VCaP (cell line): ENCODE measurements at regions not wholly inside any gene's neighbourhood (a gene's known extent, or its start where the extent isn't known, plus 50 kb on each side); places are given as distances from the start of the nearest gene placed in this dataset.

ENCODE experiments used
- H3K27ac ChIP-seq: fragments of 450-650 bp; 2 replicates; pipeline ENCODE4 v1.5.1; 2017
- TF ChIP-seq, protein P1 (sequence below): fragments of 450-650 bp; conservative IDR thresholded peaks from 2 replicates; pipeline ENCODE4 v1.5.1; 2017; ENCODE audit warnings: mild to moderate bottlenecking, moderate library complexity

DNA sequence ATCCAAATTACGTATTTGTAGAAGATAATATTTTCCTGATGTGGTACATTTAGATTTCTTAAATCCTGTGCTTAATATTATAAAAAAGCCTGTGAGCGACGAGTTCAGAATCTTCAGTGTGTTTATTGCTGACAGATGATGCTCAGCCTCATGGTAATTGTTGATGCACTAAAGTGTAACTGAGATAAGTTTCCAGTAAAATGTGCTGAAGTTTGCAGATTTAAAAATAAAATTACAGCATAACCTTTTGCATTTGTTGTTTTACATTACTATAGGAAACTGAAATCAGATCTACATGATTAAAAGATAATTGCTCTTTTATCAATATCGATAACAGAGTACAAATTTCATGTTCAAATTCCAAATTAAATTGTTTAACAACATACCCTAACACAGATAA, 307.6 kb downstream of the FIGN start:
- H3K27ac ChIP-seq, result no peak overlapping the region
- TF ChIP-seq, protein P1, sequence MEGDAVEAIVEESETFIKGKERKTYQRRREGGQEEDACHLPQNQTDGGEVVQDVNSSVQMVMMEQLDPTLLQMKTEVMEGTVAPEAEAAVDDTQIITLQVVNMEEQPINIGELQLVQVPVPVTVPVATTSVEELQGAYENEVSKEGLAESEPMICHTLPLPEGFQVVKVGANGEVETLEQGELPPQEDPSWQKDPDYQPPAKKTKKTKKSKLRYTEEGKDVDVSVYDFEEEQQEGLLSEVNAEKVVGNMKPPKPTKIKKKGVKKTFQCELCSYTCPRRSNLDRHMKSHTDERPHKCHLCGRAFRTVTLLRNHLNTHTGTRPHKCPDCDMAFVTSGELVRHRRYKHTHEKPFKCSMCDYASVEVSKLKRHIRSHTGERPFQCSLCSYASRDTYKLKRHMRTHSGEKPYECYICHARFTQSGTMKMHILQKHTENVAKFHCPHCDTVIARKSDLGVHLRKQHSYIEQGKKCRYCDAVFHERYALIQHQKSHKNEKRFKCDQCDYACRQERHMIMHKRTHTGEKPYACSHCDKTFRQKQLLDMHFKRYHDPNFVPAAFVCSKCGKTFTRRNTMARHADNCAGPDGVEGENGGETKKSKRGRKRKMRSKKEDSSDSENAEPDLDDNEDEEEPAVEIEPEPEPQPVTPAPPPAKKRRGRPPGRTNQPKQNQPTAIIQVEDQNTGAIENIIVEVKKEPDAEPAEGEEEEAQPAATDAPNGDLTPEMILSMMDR, result no peak

DNA sequence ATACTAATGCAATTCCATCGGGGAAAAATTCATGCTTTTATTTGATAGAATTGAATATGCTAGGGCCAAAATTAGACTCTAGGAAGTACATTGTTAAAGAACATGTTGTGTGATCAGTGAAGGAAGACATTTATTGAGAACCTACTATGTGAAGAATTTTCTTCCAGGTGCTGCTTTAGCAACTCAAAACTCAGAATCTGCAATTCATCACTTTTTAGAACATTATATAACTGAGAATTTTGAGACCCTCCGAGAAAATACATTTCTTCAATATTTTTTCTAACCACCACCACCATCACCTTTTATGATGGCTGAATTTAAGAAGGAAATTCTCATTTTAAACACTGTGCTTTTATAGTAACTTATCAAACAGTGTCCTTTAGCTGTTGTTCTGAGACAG, 315.2 kb downstream of the FIGN start:
- TF ChIP-seq, protein P1, result no peak

GRCh38 chr2:163419000-163419830, 316.6 kb downstream of the FIGN start:
- TF ChIP-seq, protein P1, result no peak
- no peak overlapping the region for H3K27ac ChIP-seq

More for the DNA sequence above, 315.2 kb downstream of the FIGN start:
- H3K27ac ChIP-seq, result no peak overlapping the region

GRCh38 chr2:163417596-163418337, 318.0 kb downstream of the FIGN start:
- TF ChIP-seq, protein P1, result no peak
- H3K27ac ChIP-seq, result no peak overlapping the region

DNA sequence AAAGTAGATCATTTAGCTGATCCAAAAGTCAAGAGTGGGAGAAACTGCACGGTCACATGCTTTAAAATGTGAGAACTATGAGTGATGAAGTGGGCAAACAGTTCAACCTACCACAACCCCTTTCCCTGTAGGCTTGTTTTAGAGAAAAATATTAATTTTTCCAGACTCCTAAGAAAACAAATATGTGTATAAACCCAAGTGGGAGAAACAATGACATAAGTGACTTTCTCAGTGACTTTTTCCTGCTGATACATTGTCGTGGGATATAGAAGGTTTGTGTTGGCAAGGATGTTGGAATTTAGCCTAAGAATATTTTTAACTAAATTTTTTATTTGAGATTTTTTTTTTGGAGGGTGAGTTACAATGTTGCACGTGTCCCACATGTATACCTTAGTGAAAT, 321.7 kb downstream of the FIGN start:
- TF ChIP-seq, protein P1, result no peak
- no peak overlapping the region for H3K27ac ChIP-seq

DNA sequence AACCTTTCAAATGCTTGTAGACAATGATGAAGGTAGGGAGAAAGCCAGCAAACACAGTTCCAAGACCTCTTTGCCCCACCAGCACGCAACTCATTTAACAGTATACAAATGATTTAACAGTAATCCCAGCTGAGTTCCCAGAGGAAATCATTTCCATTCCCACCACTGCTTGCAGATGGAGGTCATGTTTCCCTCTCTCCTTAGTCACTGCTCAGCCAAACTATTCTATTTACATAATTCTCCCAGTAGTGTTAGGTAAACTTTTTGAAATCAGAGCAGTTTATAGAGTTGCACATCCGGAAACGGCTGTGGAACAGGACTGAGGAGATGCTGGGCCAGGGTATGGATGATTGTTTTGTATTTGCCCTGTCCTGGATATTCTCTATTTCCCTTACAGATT, 328.5 kb downstream of the FIGN start:
- peak overlapping the region; percentile 78 for H3K27ac ChIP-seq
- TF ChIP-seq, protein P1, result no peak

DNA sequence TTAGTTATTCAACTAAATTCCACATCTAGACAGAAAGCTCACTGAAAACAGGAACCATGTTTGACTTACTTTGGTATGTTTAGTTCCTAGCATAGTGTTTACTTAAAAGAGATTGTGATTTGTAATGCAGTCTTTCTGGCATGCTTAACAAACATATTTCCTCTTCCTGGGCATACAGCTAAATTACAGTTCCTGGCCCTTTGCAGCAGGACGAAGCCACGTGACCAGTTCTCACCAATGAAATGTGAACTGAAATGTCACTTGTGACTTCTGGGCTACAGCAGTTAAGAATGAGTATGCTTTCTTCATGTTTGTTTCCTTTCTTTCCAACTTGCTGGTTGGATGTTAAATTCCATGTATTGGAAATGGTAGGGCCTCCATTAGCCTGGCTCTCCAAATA, 330.5 kb downstream of the FIGN start:
- TF ChIP-seq, protein P1, result no peak
- H3K27ac ChIP-seq, result peak overlapping the region; percentile 78; the same call in 1 of the 2 replicates
